COLO829 (cell line): ENCODE measurements at regions not wholly inside any gene's neighbourhood (a gene's known extent, or its start where the extent isn't known, plus 50 kb on each side); places are given as distances from the start of the nearest gene placed in this dataset.

Experiments
- DNase-seq: peaks from one replicate; pipeline ENCODE4 v3.0.0; 2012; ENCODE audit warnings: low spot score

GRCh38 chr4:106522839-106523238 lies 154.3 kb upstream of the GIMD1 start:
- no peak for DNase-seq

DNA sequence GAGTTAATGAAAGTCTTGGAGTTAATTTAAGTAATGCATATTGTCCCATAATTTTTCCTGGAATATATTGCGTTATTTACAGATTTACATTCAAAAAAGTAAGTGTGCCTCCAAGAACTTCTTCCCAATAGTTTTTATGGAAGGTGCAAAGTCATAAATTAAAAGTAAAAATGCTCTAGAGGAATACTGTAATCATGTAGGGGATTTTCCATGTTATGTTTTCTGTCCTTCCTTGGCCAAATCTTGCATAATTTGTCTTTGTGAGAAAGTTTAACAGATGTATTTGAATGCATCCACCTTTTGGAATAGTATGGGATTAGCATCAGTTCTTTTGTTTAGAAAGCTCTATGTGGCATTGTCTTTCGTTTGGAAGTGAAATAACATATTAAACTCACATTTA lies 144.1 kb upstream of the GIMD1 start:
- no peak for DNase-seq

DNA sequence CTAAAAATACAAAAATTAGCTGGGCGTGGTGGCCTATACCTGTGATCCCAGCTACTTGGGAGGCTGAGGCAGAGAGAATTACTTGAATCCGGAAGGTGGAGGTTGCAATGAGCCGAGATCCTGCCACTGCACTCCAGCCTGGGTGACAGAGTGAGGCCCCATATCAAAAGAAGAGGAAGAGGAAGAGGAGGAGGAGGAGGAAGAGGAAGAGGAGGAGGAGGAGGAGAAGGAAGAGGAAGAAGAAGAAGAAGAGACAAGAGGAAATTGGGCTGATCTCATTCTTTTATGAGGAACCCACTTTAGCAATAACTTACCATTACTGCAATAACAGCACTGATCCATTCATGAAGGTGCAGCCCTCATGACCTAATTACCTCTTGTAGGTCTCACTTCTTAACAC lies 138.9 kb upstream of the GIMD1 start:
- DNase-seq: no peak

GRCh38 chr4:106503116-106504050 lies 134.8 kb upstream of the GIMD1 start:
- DNase-seq: no peak

DNA sequence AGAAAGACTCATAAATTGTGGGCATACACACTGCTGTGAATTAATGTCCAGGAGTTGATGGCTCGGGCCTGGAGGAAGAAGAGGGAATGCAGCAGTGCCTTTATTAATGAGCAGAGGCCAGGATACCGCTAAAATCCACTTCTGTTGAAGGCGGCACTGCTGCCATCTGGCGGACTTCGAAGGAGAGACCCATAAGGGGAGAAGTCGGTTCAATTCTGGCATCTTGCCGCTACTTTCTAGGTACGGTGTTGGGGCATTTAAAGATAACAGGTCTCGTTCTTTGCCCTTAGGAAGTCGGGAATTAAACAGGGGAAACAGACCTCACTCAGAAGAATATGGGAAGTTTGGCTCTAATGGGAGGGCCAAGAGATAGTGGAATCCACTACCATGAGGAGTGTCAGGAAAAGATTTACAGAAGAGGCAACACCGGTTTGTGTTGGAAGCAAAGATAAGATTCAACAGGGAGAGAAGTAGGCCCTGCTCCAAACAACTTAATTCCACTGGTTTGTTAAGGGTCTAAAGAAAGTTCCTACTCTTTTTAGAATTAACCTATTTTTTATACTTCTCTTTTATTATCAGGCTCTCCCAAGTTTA lies 133.6 kb upstream of the GIMD1 start:
- peak; percentile 79 for DNase-seq

- no peak for DNase-seq
Observed at GRCh38 chr4:106497271-106497670, 128.7 kb upstream of the GIMD1 start.

- no peak for DNase-seq
Observed at GRCh38 chr4:106496061-106496460, 127.5 kb upstream of the GIMD1 start.

DNA sequence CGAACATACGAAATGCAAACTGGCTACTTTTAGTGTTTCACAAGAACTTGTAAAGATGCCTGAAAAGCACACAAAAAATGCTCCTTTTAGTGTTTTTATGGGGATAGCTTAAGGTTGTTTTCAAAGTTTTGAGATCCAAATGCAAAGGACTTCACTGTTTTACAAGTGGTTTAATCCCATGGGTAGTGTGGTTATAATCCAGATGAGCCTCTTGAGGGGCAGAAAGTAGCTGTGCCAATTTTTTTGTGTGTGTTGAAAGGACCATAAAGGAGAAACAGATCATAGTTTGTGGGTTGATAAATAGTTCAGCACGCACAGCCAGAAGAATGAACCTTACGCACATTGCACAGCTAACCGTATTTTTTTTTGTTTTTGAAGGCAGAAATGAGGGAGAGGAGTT lies 126.9 kb upstream of the GIMD1 start:
- DNase-seq: no peak

DNA sequence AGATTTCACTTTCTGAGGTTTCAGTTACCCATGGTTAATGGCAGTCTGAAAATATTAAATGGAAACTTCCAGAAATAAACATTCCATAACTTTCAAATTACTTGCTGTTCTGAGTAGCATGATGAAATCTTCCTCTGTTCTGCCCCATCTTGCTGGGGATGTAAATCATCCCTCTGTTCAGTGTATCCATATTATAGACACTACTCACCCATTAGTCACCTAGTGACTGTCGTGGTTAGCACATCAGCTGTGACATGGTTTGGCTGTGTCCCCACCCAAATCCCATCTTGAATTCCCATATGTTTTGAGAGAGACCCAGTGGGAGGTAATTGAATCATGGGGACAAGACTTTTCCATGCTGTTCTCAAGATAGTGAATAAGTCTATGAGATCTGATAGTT lies 125.5 kb upstream of the GIMD1 start:
- DNase-seq: no peak

GRCh38 chr4:106493086-106493485 lies 124.5 kb upstream of the GIMD1 start:
- no peak for DNase-seq

- DNase-seq: no peak
Observed at GRCh38 chr4:106486533-106486932, 118.0 kb upstream of the GIMD1 start.

GRCh38 chr4:106481801-106482200 lies 113.2 kb upstream of the GIMD1 start:
- peak; percentile 59 for DNase-seq

- no peak for DNase-seq
Observed at GRCh38 chr4:106478152-106478551, 109.6 kb upstream of the GIMD1 start.

- DNase-seq: no peak
Observed at GRCh38 chr4:106476741-106477140, 108.2 kb upstream of the GIMD1 start.

DNA sequence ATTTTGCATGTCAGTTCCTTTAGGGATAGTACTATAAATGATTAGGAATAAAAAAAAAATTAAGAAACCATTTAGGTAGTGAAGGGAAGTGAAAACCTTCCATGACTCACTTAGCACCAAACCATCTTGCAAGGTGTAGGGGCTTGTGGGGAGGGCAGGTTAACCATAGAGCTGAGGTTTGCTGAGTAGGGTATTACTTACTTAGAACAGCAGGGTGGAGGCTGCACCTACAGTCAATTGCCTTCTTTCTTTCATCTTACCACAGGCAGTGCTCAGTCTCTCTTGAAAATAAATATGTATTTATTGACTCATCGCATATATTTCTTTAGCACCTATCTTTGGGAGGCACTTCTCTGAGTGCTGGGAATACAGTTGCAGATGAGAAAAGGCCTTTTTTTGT lies 104.9 kb upstream of the GIMD1 start:
- DNase-seq: no peak

- no peak for DNase-seq
Observed at GRCh38 chr4:106471151-106471550, 102.6 kb upstream of the GIMD1 start.

DNA sequence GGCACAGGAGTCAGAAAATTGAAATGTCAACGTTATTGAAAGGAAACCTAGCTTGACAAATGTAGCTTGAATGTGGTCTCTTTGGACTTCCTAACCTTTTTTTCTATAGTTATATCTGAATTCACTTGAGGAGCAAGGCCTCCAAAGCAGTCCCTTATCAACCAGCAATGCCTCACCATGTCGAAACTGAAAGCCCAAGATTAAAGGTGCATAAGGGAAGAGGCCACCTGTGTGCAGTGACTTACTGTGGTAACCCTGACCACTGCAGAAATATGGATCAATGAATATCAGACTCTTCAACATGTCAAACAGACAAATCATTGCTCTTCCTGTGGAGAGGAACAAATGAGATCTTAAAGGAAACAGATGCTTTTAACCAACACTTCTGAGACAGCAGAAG lies 95.0 kb upstream of the GIMD1 start:
- DNase-seq: no peak

- no peak for DNase-seq
Observed at GRCh38 chr4:106454581-106454980, 86.0 kb upstream of the GIMD1 start.

DNA sequence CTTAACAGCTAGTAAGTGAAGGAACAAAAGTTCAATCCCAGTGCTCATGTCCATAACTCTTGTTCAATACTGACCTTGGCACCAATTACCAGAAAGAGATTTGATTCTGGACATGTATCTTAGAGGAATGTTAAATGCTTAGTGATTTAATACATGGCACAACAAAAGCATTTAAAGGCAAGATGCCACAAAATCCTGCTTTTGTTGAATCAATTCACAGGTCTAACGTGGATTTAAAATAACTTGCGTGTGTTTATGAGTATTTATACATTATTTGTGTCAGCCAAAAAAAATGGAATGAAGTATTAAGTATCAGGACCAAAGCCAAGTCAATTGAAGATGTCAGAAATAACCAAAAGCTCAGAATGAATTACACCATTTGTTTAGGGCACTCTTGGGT lies 85.4 kb upstream of the GIMD1 start:
- DNase-seq: no peak

- no peak for DNase-seq
Observed at GRCh38 chr4:106451091-106451490, 82.5 kb upstream of the GIMD1 start.

DNA sequence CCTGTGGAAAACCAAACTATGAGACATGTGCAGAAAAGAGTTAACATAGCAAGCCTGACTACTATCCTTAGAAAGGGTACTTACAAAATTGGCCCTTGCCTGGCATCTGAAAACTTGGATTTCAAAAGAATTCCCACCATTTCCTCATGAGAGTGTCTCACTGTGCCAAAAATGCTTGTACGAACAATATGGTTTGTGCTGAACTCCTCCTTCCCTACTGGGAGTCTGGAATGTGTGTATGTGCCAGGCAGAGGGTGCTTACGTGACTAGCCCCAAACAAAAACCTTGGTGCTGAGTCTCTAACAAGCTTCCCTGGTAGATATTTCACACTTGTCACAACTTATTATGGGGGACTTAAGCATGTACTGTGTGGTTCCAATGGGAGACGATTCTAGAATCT lies 81.7 kb upstream of the GIMD1 start:
- DNase-seq: no peak

DNA sequence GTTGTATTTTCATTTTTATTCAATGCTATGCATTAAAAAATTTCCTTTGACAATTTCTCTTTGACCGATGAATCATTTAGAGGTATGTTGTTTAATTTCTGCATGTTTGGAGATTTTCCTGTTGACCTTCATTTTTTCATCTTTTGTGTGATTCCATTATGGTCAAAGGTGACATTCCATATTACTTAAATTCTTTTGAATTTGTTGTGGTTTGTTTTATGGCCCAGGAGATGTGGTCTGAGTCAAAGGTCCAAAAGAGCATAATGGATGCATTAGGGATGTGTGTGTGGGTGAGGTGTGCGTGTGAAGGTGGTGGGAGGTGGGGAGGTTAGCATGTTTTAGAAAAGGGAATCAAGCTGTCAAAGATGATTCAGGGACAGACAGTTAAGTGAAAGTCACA lies 76.0 kb upstream of the GIMD1 start:
- DNase-seq: no peak

- no peak for DNase-seq
Observed at GRCh38 chr4:106430797-106431196, 62.2 kb upstream of the GIMD1 start.

DNA sequence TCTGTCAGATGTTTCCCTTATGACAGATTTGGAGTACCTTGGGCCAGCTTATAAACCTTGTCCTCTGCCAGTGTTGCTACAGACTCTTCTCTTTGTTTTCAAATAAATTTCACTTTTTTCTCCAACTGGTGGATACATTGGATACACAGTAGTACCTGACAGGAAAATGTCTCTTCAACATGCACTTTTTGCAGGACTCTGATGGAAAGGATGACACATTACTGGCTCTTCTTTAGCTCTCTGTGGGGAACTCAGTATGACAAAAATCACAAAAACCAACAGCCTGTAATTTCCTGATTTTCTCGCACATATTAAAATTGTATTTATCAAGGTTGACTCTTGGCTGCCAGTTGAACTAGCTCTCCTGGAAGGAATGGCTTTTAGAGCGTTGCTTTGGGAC lies 61.3 kb upstream of the GIMD1 start:
- no peak for DNase-seq
